ENCODE measurements at regions not wholly inside any gene's neighbourhood (a gene's known extent, or its start where the extent isn't known, plus 50 kb on each side); places are given as distances from the start of the nearest gene placed in this dataset.

- DNase-seq = peak; percentile 50
Measured at GRCh38 chr3:193997228-193998122, 138.5 kb upstream of the HES1 start.

GRCh38 chr3:193998123-193998448 lies 137.9 kb upstream of the HES1 start:
- DNase-seq = no peak

- DNase-seq = no peak
Measured at GRCh38 chr3:193998628-193999195, 137.2 kb upstream of the HES1 start.

GRCh38 chr3:194000100-194000499 lies 135.8 kb upstream of the HES1 start:
- no peak for DNase-seq

- DNase-seq = no peak
Measured at GRCh38 chr3:194000712-194001111, 135.2 kb upstream of the HES1 start.

- DNase-seq = no peak
Measured at GRCh38 chr3:194001728-194002459, 134.1 kb upstream of the HES1 start.

GRCh38 chr3:194003114-194004057 lies 132.6 kb upstream of the HES1 start:
- peak; percentile 87 for DNase-seq

- DNase-seq = no peak
Measured at GRCh38 chr3:194005930-194006501, 129.9 kb upstream of the HES1 start.

- peak; percentile 4 for DNase-seq
Measured at GRCh38 chr3:194007592-194008337, 128.2 kb upstream of the HES1 start.

- no peak for DNase-seq
Measured at GRCh38 chr3:194009019-194009418, 126.9 kb upstream of the HES1 start.

GRCh38 chr3:194009892-194010533 lies 125.9 kb upstream of the HES1 start:
- DNase-seq = no peak

GRCh38 chr3:194011807-194012206 lies 124.1 kb upstream of the HES1 start:
- no peak for DNase-seq

- DNase-seq = no peak
Measured at GRCh38 chr3:194013928-194014327, 122.0 kb upstream of the HES1 start.

GRCh38 chr3:194014756-194015155 lies 121.2 kb upstream of the HES1 start:
- no peak for DNase-seq

GRCh38 chr3:194019398-194020165 lies 116.4 kb upstream of the HES1 start:
- DNase-seq = no peak

- DNase-seq = no peak
Measured at GRCh38 chr3:194022052-194022451, 113.9 kb upstream of the HES1 start.

- DNase-seq = no peak
Measured at GRCh38 chr3:194022816-194023215, 113.1 kb upstream of the HES1 start.

- no peak for DNase-seq
Measured at GRCh38 chr3:194023501-194024280, 112.3 kb upstream of the HES1 start.

- DNase-seq = no peak
Measured at GRCh38 chr3:194025119-194025518, 110.8 kb upstream of the HES1 start.

GRCh38 chr3:194025951-194026350 lies 110.0 kb upstream of the HES1 start:
- DNase-seq = no peak

Data from OCI-M1 (cell line).